ENCODE measurements at regions not wholly inside any gene's neighbourhood (a gene's known extent, or its start where the extent isn't known, plus 50 kb on each side); places are given as distances from the start of the nearest gene placed in this dataset.
"Not testable (repeated sequence)": the region's sequence is repeated elsewhere in the genome, so short reads cannot be mapped to it uniquely, and the experiment has no call there.

DNA sequence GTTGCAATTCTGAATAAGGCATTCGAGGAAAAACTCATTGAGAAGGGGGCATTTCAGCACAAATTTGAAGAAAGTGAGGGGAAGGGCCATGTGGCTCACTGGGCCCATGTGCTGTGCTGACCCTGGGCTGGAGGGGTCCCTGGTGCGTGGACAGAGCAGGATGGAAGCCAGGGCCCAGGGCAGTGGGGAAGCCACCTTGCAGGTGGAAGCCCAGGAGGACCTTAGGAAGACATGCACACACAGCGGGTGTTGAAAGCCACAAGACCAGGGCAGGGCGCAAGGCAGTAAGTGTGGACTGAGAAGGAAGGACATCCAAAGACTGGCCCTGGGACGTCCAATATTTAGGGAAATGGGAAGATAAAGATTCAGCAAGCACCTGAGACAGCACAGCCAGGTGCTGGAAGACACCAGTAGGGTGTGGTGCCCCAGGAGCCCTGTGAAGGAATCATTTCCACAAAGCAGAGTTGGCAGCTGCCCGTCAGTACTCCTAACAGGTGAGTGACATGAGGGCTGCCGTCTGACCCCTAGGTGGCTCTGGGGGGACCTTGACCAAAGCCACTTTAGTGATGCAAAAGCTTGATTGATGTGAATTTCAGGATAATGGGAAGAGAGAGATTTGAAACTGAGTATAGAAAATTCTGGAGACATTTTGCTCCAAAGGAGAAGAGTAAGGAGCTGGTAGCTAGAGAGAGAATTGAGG, 254.4 kb upstream of the EXOC2 start:
- DNase-seq (ENCODE audit: low read depth in 2 of 2), result no peak

DNA sequence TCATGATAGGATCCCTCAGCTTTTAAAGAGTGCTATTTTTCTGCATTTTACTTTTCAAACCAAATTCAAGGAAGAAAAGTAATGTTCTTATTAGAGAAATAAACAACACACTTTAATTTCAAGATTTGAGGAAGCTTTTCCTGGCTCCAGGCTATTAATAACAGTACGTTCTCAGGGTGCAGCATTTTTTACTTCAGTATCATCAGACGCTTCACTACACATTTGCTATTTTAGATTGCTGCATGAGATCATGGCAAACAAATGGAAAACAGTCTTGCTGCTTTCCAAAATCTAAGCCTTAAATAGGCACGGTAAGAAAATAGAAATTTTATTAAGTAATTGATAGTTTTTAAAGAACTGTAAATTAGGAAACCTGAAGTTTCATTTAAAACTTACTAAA, 253.6 kb upstream of the EXOC2 start:
- no peak for DNase-seq (ENCODE audit: low read depth in 2 of 2)

DNA sequence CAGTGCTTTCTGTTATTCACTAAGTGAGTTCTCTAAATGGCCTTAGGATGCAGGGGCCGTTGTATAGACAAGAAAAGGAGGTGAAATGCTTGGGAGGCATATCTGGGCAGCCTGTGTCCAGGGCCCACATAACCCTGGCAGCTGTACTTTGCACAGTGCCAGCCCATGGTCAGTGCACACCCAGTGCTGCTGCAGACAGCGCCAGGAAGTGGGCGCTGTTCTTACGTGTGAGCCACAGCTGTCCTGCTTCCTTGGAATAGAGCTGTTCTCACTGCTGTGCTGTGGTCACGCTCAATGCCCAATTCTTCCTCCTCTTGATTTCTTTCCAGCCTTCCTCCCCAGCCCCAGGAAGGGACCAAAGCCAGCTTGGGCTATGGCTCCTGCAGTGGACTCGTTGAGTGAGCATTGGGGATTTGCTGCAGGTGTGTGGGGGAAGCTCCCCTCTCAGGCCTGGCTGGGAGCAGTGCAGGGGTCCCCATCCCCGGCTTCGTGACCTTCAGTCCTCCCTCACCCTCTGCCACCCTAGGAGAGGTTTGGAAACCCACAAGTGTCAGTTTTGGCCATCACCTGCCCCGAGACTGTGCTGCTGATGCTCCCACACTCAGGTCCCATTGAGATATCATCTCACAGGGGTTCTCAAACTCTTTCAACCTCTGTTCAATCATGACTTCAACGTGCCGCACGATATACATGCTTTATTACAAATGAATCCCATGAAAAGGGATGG, 246.8 kb upstream of the EXOC2 start:
- no peak for DNase-seq (ENCODE audit: low read depth in 2 of 2)

DNA sequence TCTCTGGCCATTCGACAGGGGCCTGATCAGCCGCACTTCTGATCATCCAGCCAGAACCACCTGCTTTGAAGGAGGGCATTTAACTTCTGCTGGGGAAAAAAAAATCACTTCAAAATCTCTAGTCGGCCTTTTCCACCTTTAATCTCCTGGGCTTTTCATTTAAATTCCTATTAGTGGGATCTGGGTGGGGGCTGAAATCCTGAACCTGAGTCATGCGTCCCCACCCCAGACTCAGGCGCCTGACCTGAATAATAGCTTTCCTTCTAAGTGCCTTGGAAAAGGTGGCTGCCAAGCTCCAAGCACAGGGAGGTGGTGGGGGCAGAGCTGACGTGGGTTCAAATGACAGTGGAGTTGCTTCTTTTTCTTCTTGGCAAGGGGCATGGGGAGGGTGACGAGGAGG, 246.0 kb upstream of the EXOC2 start:
- DNase-seq (ENCODE audit: low read depth in 2 of 2), result no peak

DNA sequence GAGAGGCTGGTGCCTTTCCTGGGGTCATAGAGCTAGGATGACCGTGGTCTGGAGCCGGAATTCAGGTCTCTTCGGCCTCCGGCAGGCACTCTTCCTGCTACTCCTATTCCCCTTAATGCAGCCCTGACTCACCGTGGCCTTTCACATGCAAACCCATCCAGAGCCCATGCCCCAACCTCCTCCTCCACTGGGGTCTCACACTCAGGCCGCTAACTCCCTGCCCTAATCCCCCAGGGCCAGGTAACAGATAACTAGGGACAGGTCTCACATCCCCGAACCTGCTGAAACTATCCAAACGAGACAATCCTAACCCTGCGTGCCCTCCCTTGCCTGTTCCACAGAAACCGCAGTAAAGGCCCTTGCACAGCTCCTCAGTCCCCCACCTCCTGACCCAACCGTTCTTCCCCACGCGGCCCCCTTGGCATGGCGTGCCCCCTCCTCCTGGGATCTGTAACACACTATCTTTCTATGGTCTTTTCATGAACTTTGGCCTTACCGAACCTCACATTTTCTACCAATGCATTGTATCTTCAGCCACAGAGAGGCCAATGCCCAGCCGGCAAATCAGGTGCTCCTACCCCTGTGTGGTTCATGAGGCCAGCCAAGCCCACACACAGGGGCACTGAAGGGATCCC, 245.4 kb upstream of the EXOC2 start:
- DNase-seq (ENCODE audit: low read depth in 2 of 2), result no peak

DNA sequence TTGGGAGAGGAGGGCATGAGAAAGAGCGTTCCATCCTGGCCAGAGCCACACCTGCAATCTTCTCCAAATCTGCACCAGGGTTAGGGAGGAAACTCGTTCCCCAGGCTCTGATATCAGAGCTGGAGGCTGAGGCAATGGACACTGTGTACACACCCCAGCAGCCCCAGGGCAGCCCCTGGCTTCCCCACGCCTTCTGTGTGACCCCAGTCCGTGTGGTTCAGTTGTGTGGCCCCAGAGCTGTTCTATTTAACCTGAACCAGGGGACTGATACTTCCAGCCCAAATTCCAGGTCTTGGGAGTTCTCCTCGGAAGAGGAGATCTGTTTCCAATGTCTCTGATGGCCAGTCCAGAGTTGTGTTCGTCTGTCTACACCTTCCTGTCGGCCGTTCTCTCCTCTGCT, 242.6 kb upstream of the EXOC2 start:
- no peak for DNase-seq (ENCODE audit: low read depth in 2 of 2)

DNA sequence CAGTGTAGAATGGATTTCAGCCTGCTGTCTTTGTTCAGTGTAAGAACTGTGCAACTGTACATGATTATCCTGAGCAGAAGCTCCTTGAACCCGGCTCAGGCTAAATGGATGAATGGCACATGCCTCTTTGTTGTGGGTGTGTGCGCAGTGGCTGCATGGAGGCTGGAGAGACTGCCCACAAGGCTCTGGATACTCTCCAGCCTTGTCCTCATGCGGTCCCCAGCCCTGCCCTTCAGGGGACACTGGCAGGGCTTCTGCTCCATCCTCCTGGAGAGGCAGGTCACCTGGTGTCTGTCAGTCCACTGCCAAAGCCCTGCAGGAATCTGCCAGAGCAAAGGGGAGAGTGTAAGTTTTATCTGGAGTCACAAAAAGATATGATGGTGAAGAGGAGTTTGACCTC, 241.7 kb upstream of the EXOC2 start:
- no peak for DNase-seq (ENCODE audit: low read depth in 2 of 2)

DNA sequence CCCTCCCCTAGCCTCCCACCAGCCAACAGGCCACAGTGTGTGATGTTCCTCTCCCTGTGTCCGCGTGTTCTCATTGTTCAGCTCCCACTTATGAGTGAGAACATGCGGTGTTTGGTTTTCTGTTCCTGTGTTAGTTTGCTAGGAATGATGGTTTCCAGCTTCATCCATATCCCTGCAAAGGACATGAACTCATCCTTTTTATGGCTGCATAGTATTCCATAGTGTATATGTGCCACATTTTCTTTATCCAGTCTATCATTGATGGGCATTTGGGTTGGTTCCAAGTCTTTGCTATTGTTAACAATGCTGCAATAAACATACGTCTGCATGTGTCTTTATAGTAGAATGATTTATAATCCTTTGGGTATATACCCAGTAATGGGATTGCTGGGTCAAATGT, 239.0 kb upstream of the EXOC2 start:
- not testable (repeated sequence) for DNase-seq (ENCODE audit: low read depth in 2 of 2)

DNA sequence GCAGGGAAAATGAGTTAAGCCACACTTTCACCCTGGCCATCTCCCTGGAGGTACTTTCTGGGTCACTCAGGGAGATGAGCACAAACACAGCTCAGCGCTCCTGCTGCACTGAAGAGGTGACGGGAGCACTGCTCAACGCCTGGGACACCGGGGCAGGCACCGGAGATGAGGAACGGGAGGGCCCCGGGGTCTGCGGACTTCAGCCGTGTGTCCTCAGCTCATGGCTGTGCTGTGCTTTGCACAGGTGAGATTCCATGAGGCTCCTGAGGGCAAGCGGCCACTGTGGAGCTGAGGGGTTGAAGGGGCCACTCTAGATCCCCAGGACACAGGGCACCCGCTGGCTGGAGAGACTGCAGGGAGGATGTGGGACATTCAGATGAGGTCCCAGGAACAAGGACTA, 234.2 kb upstream of the EXOC2 start:
- DNase-seq (ENCODE audit: low read depth in 2 of 2), result no peak

DNA sequence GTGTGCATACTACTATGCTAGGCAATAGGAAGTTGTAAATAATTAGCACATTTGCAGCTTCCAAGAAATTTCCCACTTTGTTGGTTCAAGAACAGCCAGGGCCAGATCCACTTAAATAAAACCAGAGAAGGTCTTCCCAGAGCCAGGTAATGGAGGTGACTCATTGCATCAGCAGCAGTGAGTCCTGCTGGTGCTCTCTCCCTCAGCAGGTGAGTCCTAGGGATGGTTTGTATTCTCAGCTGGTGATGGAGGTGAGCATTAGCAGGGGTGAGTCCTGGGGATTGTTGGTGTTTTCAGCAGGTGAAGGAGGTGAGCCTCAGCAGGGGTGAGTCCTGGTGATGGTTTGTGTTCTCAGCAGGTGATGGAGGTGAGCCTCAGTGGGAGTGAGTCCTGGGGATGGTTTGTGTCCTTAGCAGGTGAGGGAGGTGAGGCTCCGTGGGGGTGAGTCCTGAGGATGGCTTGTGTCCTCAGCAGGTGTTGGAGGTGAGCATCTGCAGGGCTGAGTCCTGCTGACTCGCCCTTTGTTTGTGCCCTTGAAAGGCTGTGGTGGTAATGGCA, 232.8 kb upstream of the EXOC2 start:
- DNase-seq (ENCODE audit: low read depth in 2 of 2), result no peak

DNA sequence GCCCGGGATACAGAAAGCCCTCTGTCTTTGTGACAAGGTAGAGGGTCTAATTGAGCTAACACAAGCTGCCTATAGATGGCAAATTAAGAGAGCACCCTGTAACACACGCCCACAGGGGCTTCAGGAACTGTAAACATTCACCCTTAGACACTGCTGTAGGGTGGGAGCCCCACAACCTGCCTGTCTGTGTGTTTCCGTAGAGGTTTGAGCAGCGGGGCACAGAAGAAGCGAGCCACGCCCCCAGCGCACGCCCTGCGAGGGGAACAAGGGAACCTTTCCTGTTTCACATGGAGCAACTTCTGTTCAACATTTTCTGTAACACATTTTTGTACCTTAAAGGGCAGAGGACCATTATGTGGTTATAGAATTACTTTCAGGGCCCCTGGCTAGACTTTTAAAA, 231.7 kb upstream of the EXOC2 start:
- no peak for DNase-seq (ENCODE audit: low read depth in 2 of 2)

DNA sequence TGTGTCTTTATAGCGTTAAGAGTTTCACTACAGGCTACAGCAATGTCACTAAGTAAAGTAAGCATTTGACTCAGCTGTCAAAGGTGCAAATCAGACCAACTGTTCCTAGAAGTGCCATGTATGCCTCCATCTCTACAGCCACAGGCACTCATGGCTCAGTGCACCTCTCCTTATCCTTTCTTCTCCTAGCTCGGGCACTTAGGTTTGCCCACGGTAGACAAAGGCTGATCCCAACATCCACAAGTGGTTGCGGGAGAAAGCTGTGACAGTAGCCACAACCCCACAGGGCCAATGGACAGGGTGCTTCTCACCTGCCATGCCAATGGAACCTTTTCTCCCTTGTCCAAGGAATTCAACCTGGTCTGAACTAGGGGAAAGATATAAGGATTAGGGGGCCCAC, 228.5 kb upstream of the EXOC2 start:
- DNase-seq (ENCODE audit: low read depth in 2 of 2), result no peak

DNA sequence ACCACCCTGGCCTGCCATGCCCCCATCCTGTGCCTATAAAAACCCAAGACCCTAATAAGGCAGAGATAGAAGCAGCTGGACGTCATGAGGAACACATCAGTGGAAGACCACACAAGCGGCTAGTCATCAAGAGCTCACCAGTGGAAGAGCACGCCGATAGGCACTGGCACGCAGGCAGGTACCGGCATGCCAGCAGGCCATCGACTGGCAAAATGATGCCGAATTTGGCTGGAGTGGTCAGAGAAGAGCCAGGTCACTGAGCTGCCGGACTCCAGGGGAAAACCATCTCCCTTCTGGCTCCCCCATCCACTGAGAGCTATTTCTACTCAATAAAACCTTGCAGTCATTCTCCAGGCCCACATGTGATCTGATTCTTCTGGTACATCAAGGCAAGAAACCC, 227.6 kb upstream of the EXOC2 start:
- no peak for DNase-seq (ENCODE audit: low read depth in 2 of 2)

DNA sequence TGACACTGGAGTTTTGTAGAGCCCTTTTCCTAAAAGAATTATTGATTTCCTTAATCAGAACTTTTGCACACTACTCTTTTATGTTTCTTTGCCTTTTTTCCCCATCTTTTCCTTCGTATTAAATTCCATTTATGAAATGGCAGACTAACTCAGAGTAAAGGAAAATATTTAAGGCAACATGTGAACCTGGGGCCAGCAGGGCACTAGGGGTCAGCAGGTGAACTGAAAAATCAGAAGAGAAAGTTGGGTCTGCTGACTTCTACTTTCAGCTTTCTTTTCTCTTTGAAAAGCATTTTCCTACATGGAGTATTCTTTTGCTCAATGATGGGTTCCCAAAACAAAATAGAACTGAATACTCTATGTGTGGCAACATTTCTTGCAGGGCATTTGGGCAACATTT, 226.6 kb upstream of the EXOC2 start:
- no peak for DNase-seq (ENCODE audit: low read depth in 2 of 2)

DNA sequence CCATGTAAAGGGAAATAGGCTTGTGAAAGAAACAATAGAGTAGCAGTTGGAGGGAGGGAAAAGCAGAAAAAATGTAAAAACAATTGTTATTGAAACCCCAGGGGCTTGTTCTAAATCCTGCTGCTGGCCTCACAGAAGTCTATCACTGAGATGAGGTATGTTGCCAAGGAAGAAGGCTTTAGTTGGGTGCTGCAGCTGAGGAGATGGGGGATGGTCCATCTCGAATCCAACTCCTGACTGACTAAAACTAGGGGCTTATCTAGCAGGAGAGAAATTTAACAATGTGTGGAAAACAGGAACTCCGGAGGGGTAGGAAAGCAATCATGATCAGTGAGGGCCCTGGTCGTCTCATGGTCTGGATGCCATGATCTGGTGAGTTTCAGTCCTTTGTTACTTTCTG, 225.0 kb upstream of the EXOC2 start:
- DNase-seq (ENCODE audit: low read depth in 2 of 2), result no peak

DNA sequence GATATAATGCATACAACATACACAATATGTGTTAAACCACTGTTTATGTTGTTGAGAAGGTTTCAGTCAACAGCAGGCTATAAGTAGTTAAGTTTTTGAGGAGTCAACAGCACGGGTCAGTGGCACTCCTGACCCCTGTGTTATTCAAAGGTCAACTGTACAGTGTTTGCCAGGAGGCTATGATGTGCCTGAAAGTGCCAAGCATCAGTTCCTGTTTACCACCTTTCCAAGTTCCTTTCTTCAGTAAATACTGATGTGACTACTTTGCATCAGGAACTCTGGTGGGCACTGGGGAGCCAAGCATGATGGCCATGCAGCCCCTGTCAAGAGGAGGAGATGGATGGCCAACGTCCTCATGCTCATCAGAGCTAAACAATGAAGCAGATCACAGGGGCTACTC, 224.4 kb upstream of the EXOC2 start:
- no peak for DNase-seq (ENCODE audit: low read depth in 2 of 2)

DNA sequence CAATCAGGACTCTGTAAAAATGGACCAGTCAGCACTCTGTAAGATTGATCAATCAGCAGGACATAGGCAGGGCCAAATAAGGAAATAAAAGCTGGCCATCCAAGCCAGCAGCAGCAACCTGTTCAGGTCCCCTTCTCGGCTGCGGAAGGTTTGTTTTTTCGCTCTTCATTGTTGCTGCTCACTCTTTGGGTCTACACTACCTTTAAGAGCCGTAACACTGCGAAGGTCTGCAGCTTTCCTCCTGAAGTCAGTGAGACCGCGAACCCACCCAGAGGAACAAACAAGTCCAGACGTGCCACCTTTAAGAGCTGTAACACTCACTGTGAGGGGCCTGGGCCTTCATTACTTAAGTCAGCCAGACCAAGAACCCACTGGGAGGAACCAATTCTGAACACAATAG, 223.2 kb upstream of the EXOC2 start:
- no peak for DNase-seq (ENCODE audit: low read depth in 2 of 2)

DNA sequence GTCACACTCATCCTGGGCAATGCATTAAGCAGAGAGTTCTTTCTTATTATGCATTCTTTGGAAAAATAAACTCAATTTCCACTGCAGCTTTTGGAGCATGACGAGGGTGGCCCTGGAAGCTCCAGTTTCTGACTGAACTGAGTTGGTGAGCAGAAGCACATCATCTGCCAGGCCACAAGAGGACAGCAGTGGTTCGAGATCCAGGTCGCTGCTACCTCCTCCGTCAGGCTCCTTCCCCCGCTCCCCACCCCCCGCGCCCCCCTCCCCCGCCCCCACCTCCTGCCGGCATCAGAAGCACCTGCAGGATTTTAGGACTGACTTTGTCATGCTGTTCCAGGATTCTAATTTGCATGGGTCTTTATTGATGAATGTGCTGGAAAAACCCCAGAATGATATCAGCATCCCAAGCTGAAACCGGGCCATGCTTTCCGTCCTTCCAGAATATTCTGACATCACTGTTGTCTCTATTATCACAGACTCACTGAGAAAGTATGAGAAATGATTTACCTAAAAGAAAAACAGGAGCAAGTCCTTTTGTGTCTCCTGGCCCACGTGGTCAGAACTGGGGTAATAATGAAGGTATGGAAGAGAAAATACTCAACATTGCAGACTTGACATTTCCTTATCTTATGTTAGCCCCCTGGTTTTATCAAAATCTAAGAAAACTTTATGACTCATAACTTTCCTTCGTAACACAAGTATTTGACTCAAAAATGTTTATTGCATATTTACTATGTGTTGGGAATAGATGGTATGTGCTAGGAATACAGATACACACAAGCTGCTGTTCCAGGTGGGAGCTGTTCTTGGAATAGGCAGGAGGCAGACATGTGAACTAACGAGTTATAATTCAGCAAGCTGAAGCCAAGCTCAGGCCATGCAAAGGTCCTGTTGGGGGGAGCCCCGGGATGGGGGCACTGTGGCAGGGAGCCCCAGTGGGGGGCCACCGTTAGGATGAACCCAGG, 220.2 kb upstream of the EXOC2 start:
- no peak for DNase-seq (ENCODE audit: low read depth in 2 of 2)

DNA sequence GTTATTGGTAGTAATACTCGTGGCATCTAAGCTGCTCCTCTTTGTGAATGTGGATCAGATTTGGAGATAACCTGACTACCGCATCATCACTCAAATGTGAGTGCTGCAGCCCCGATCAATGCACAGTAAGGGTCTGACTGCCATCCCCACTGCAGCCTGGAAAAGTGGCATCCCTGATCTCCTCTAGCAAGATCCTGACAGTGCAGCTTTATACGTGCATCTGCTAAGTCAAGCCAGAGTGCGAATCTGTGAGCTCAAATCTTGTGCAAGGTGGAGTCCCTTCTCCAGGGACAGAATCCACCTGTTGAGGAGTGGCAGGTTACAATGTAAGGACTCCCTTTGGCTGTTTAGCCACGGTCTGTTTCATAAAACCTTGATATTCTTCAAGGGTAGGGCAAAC, 215.0 kb upstream of the EXOC2 start:
- DNase-seq (ENCODE audit: low read depth in 2 of 2), result no peak

DNA sequence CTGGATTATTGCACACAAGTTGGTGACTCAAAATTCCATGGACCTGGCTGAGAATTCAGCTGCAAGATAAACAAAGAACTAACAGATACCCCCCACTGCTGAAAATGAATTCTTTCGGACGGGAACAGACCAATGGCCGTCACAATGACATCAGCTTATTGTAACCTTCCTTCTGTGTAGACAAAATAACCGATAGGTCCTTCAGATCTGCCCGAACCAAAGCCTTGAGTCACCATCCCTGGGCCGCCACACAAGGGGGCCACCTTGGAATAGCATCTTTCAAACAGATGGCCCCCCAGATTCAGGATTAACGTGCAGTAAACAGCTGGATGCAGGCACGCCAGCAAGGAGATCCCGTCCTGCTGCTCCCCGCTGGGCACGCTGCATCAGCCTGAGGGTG, 214.0 kb upstream of the EXOC2 start:
- no peak for DNase-seq (ENCODE audit: low read depth in 2 of 2)

DNA sequence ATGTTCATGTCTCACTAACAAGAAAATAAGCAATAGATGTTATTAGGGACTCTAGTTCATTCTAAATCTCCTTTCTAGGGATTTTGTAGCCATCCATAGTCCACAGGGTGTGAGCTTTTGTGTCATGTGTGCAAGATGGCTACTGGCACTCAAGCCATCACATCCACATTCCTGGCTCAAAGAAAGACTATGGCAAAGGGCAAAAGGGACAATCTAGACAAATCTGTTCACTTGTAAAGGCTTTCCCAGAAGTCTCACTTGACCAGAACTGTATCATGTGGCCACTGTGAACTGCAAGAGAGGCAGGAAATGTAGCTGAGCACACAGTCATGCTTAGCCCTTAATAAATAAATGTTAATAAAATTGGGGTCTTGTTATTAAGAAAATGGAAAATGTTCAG, 212.6 kb upstream of the EXOC2 start:
- no peak for DNase-seq (ENCODE audit: low read depth in 2 of 2)

DNA sequence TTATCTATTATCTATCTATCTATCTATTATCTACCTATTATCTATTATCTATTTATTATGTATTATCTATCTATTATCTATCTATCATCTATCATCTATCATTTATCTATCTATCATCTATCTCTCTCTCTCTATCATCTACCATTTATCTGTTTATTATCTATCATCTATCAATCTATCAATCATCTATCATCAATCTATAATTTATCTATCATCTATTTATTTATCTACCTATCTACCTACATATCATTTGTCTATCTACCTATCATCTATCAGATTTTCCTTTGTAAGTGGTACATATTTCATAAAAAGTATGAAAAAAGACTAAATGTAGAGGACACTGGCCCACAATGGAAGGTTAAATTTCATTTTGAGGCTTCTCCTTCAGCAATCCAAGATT, 212.1 kb upstream of the EXOC2 start:
- no peak for DNase-seq (ENCODE audit: low read depth in 2 of 2)

Measured in stimulated activated CD8-positive, alpha-beta memory T cell treated with anti-CD3 and anti-CD28 coated beads, Interleukin-7, amount 100 ng/mL, for 4 hours (primary cell).